ENCODE measurements at regions not wholly inside any gene's neighbourhood (a gene's known extent, or its start where the extent isn't known, plus 50 kb on each side); places are given as distances from the start of the nearest gene placed in this dataset.
"Not testable (repeated sequence)": the region's sequence is repeated elsewhere in the genome, so short reads cannot be mapped to it uniquely, and the experiment has no call there.

DNA sequence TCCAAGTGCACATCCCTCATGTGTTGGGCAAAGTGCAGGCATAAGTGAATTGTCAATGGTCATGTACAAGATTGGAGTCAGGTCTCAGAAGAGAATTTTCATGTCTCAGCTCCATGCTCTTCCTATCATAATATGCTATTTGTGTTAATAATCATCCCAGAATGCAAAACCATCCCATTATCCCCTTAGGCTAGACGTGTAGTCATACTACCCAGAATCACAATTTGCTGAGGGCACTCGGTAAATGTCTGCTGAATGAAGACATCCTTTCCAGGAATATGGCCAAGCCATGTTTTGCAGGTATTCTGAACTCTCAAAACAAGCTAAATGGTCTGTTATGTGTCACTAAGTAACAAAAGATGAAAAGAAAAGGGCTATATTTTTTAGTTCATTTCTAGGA, 263.8 kb downstream of the RAD51AP2 start:
- no peak for DNase-seq (ENCODE audit: low spot score)

DNA sequence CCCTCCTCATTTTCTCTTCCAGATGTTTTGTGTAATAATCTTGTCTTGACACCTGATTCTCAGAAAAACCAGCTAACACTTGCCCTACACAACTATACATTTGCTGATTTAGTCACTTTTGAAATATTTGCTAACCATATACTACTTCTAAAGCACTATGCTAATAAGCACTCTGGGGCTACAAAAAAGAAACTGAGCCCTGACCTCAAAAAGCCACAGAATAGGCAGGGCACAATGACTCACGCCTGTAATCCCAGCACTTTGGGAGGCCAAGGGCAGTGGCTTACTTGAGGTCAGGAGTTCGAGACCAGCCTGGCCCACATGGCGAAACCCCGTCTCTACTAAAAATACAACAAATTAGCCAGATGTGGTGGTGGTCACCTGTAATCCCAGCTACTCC, 266.0 kb downstream of the RAD51AP2 start:
- DNase-seq (ENCODE audit: low spot score) = no peak

DNA sequence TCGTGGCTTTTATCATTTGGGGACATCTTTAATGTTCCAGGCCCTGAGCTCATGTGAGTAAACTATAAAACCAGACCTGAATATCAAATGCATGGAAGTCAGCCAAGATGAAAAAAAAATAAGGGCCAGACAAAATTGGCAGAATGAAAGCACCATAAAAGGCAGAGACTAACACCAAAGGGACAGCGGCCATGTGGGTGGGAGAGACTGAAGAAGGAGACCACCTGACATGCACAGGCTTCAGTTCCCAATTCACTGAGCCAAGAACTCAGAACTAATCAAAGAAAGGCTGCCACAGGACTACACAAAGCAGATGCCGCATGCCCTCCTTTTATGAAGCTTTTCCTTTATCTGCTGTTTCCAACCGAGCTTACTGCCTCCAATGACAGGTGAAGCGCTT, 267.1 kb downstream of the RAD51AP2 start:
- no peak for DNase-seq (ENCODE audit: low spot score)

DNA sequence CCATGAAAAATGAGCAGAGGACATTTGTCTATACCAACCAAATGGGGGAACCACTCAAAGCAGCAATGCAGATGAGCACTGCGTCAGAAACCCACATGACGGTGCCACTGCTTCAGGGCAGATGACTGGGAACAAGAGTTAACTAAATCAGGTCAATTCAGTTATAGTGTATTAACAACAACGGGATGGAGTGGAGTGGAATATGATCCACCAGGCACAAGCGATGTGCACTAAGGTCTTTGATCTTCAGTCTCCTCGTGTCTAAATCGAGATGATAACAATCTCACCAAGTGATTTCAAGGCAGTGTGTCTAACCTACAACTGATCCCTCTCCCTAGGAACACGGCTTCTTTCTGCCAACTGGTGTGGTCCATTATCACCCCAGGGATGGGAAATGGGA, 269.0 kb downstream of the RAD51AP2 start:
- no peak for DNase-seq (ENCODE audit: low spot score)

DNA sequence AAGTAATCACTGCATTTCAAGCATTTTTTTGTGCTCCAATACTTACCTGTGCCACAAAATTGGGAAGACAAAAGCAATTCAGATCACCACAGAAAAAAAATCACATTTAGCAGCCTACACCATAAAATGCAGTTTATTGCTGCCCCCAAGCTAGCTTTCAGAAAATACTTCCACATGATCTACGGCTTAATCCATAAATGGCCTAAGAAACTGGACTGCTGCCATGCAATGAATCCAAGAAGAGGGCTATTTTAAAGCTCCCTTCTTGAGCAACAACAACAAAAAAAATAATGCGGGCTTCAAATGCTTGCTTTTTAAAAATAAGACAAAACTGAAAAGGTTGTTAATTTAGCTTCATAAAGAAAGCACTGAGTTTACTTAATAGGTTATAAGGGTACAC, 272.3 kb downstream of the RAD51AP2 start:
- DNase-seq (ENCODE audit: low spot score) = no peak

DNA sequence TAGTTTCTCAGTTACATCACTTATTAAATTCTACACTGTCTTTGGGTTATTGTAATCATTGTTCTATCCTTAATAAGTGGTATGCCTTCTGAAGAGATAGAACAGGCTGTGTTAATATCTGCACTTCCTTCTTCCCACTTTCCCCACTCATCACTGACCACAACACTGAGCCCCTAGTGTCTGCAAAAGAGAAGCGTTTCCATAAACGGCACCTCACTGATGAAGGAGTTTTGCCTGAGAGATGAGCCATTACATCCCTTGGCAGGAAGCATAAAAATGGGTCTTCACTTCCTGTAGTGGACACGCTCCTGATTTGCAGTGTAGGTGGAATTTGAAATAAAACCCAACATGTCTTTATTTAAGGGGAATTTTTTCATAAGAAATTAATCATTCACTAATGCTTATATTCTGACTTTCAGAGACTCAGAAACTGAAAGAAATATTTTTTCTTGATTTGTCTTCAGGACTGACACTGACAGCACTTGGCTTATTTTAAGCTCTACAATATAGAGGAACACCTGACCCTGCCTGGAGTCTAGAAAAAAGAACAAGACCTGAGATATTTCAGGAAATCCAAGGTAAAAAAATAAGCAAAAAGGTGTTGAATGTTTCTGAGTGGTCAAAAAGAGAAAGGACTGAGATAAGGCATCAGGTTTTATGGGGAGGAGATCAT, 275.3 kb downstream of the RAD51AP2 start:
- no peak for DNase-seq (ENCODE audit: low spot score)

DNA sequence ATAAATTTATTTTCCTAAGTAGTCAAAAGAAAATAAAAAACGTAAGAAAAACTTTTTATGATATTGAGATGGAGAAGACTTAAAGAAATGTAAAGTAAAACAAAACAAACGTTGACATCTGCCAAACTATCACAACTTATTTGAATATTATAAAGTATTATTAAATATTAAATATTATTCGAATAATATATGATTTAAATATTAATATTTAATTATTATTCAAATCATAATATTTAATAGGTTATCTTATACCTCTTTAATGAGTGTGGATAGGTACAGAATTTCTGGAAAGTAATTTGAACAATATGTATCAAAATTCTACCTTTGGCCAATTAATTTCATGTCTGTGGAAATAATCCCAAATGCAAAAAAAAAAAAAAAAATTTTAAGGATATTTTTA, 278.7 kb downstream of the RAD51AP2 start:
- DNase-seq (ENCODE audit: low spot score) = no peak

DNA sequence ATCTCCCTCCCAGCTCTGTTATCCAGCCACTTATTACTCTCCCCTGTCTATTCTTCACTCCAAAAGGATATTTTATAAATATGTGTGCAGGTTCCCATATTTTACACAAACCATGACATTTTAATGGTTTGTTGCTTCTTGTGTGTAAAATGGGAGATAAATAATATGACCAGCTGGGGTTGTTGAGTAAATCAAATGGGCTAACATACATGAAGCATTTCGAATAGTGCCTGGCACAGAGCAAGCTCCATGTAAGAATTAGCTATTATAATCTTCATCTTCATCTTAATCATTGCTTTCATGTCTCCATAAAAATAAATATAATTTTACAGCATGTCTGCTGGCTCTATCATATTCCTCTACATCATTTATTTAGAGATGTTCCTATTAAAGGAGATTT, 283.1 kb downstream of the RAD51AP2 start:
- DNase-seq (ENCODE audit: low spot score) = no peak

DNA sequence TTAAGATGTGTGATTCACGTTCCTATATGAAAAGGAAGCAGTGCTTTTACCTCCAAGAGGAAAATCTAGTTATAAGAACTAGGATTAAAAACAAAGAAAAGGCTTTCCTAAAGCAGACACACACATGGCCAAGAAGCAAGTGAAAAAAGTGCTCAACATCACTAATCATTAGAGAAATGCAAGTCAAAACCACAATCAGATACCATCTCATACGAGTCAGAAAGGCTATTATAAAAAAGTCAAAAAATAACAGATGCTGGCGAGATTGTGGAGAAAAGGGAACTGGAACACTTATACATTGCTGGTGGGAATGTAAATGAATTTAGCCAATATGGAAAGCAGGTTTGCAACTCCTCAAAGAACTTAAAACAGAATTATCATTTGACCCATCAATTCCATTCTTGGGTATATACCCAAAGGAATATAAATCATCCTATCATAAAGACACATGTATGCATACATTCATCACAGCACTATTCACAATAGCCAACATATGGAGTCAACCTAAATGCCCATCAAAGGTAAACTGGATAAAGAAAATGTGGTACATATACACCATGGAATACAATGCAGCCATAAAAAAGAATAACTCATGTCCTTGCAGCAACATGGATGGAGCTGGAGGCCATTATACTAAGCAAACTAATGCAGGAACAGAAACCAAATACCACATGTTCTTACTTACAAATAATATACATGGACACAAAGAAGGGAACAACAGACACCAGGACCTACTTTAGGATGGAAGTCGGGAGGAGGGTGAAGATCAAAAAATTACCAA, 285.3 kb downstream of the RAD51AP2 start:
- no peak for DNase-seq (ENCODE audit: low spot score)

DNA sequence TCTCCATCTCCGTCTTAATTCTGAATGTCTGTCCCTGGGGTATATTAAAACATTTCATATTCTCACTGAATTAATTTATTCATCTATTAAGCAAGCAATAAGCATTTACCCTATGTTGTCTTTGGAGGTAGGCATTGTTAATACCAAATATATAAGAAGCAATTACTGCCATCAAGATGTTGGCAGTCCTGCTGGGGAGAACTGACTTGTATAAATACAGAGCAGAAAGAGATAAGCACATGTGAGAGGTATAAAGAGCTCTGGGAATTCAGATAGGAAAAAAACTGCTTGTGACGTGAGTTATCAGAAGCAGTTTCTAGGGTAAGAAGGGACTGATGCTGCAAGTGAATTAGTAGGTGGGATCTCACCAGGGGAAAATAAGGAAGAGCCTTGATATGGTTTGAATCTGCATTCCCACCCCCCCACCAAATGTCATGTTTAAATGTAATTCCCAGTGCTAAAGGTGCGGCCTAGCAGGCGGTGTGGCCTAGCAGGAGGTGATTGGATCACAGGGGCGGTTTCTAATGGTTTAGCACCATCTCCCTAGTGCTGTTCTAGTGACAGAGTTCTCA, 286.8 kb downstream of the RAD51AP2 start:
- no peak for DNase-seq (ENCODE audit: low spot score)

DNA sequence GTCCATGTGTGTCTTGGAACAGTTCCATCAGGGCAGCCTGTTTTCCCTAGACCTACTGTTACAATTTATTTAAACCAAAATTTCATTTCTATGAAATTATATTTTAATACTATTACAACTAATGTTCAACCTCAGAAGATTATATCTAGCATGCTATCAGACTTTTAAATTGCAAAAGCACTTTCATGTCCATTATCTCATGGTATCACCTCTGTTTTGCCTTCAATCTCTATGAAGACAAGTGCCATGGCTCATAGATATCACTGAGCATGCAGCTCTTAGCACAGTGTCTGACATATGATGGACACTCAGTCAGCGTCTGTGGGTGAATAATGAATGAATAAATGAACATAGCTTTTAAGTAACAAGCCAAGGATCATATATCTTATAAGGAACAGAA, 288.8 kb downstream of the RAD51AP2 start:
- DNase-seq (ENCODE audit: low spot score) = no peak

DNA sequence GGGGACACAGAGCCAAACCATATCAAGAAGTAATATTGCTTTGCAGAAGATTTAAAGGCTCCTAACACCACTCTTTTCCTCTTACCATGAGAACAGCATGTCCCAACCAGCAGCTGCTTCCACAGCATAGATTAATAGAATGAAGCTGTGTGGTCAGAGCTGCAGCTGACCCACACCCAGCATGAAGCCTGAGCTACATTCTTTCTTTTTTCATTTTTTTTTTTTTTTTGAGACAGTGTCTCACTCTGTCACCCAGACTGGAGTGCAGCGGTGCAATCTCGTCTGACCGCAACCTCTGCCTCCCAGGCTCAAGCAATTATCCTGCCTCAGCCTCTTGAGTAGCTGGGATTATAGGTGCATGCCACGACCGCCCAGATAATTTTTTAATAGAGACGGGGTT, 289.8 kb downstream of the RAD51AP2 start:
- DNase-seq (ENCODE audit: low spot score) = no peak

DNA sequence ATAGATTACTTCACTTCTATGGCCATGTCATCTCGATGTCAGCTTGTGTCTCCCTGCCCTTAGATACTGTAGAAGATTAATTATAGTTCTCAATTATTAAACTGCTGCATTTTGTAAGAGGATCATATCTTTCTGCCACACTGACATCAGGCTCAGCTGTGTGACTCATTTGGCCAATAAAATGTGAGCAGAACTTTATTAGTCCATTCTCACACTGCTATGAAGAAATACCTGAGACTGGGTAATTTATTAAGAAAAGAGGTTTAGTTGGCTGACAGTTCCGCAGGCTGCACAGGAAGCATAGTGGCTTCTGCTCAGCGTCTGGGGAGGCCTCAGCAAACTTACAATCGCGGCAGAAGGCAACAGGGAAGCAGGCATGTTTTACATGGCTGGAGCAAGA, 290.4 kb downstream of the RAD51AP2 start:
- no peak for DNase-seq (ENCODE audit: low spot score)

DNA sequence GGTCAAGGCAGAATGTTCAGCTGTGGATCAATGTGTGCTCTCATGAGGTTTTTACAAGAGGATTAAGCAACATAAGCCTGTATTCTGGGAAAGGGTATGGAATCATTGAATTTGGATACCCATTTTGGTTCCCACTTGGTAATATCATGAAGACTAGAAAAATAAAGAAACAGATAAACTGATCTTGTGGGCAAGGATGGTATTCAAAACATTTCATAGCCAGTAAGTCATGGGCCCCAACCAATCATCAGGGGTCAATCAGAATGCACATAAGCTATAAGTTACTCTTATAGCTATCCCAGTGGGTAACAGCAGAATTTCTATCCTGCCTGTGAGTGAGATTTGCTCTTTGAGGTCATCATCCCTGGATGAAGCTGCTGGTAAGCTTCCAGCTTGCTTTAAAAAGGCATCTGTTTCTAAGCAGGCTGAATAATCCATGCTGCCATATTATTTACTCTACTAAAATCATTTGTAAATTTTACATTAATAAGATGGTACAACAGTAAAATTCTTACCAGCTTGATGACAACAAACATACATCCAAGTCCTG, 291.2 kb downstream of the RAD51AP2 start:
- DNase-seq (ENCODE audit: low spot score) = no peak

DNA sequence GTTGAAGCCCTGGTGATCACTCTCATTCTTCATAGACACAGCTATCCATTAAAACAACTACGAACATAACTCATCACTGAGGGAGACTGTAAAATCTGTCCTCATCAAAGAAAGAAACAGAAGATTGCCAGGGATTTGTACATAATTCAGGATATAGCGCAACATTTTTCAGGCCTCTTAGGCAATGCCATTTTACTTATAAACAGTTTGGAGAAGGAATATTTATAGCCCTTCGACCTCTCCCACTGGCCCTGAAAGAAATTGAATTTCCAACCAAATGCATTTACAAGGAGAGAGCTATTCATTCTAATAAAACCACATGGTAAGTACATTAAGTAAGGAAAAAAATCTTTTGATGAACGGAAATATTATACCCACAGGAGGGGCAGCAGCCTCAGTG, 295.0 kb downstream of the RAD51AP2 start:
- DNase-seq (ENCODE audit: low spot score) = no peak

DNA sequence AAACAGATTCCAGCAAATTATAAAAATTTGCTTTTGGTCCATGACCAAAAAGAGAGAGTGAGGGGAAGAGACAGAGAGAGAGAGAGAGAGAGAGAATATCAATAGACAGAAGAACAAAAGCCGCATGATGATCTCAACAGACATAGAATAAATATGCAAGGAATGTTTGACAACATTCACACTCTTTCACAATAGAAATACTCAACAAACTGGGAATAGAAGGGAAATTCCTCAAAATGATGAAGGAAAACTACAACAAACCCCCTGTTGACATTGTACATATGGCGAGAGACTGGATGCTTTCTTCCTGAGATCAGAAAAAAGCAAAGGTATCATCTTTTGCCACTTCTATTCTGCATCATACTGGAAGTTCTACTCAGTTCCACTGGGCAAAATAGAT, 309.7 kb downstream of the RAD51AP2 start:
- DNase-seq (ENCODE audit: low spot score) = no peak

DNA sequence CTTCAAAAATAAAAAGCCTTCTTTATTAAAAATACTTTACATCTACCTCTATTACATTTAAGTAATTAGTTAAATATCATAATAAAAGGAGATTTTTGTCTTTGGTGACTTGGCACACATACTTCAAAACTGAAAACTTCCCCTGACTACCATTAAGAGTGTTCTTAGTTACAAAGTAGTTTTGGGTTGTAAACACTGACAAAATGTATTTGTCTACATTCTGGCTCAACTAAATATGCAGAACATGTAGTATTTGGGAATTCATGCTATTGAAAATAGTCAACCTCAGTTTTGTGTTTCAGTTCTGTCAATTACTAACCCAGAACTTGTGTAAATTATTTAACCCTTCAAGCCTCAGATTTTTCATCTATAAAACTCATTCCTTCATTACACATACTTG, 311.5 kb downstream of the RAD51AP2 start:
- no peak for DNase-seq (ENCODE audit: low spot score)

DNA sequence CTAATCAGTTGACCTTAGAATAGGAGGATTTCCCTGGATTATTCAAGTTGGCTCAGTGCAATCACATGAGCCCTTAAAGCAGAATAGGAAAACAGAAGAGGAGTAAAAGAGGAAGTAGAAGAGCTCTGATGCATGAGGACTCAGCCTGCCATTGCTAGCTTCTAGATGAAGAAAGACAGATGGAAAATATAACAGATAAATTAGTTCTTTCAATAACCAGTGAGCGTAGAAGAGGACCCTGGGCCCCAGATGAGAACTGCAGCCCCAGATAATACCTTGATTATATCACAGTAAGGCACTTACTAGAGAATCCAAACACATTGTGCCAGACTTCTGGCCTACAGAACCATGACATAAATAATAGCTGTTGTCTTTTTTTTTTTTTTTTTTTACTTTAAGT, 314.0 kb downstream of the RAD51AP2 start:
- DNase-seq (ENCODE audit: low spot score) = not testable (repeated sequence)

DNA sequence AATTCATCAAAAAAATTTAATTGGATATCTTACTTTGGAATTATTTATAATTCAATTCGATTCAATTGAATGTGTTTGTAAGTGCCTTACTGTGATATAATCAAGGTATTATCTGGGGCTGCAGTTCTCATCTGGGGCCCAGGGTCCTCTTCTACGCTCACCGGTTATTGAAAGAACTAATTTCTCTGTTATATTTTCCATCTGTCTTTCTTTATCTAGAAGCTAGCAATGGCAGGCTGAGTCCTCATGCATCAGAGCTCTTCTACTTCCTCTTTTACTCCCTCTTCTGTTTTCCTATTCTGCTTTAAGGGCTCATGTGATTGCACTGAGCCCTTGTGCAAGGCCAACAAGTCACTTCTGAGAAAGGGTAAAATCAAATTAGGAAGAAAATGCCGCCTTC, 315.6 kb downstream of the RAD51AP2 start:
- DNase-seq (ENCODE audit: low spot score) = not testable (repeated sequence)

DNA sequence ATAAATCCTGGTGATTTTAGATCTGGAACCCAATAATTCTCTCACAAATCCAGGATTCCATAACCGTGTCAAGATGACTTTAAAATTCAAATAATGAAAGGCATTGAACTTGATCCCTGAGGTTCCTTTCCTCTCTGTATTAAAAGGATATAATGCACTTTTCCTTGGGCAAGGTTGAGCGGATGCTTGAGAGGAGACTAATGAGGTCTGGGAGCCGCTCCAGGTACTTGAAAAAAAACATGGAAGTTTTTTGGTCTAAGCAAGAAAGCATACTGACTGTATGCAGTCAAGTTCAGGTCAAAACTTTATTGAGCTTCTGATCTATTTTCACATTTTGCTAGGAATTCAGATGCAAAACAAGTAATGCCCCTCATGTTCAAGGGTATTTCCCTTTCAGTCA, 318.5 kb downstream of the RAD51AP2 start:
- DNase-seq (ENCODE audit: low spot score) = no peak

DNA sequence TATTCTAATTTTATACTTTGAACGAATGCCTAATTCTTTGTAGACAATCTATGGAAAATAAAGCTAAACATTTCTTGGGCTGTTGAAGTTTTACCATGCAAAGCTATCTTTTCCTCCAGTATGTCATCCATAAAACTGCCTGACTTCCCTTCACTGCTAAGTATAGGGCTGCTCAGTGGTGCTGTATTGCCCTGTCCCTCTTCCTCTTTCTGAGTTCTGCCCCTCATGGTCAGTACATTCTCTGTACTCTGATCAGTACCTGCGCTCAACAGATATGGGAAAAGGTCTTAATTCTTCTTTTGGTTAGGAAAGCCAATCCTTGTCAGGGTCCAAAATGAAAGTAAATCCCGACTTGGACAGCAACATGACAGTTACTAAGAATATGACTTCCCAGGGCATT, 321.9 kb downstream of the RAD51AP2 start:
- DNase-seq (ENCODE audit: low spot score) = no peak

DNA sequence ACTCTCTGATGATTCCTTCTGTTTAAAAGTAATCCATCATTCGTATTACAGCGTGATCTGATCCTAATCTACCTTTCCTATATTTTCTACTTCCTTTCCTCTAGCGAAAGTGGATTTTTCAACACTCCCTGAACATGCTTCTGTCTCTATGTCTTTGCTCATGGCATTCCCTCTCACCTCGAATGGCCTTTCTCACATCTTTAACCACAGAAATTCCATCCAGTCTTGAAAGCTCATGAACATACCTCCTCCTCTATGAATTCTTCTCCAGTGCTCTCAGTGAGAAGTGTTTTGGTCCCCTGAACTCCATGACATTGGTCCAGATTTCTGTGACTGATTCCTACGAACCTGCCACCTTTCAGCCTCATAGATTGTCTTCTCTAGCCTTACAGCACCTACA, 323.2 kb downstream of the RAD51AP2 start:
- DNase-seq (ENCODE audit: low spot score) = no peak

DNA sequence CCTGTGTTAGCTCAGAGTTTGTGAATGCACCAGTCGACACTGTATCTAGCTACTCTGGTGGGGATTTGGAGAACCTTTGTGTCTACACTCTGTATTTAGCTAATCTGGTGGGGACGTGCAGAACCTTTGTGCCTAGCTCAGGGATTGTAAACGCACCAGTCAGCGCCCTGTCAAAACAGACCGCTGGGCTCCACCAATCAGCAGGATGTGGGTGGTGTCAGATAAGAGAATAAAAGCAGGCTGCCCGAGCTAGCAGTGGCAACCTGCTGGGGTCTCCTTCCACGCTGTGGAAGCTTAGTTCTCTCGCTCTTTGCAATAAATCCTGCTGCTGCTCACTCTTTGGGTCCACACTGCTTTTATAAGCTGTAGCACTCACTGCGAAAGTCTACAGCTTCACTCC, 324.2 kb downstream of the RAD51AP2 start:
- no peak for DNase-seq (ENCODE audit: low spot score)
